Right lobe of liver (tissue), 4 donors: ENCODE measurements at regions not wholly inside any gene's neighbourhood (a gene's known extent, or its start where the extent isn't known, plus 50 kb on each side); places are given as distances from the start of the nearest gene placed in this dataset.

Source experiments
- POLR2A ChIP-seq: fragments of 450-650 bp; IDR thresholded peaks from one replicate; pipeline ENCODE4 v1.6.1; 2017; ENCODE audit warnings: antibody characterized with exemption, mild to moderate bottlenecking
- TF ChIP-seq, protein P1 (sequence below), 4 donors: fragments of 200-600 bp in 3 of 4; fragments of 450-650 bp in 1 of 4; IDR thresholded peaks; one replicate each; pipeline versions ENCODE4 v1.5.1 to v1.8.0; 2016 to 2022; ENCODE audit warnings: antibody characterized with exemption in 4 of 4, mild to moderate bottlenecking in 2 of 4
- donor health status: DM: no; HTN: no; CAD: no.
- donor health status: DM: no; HTN: no; CAD: no.
- donor health status: DM: no; HTN: yes; CAD: no.

DNA sequence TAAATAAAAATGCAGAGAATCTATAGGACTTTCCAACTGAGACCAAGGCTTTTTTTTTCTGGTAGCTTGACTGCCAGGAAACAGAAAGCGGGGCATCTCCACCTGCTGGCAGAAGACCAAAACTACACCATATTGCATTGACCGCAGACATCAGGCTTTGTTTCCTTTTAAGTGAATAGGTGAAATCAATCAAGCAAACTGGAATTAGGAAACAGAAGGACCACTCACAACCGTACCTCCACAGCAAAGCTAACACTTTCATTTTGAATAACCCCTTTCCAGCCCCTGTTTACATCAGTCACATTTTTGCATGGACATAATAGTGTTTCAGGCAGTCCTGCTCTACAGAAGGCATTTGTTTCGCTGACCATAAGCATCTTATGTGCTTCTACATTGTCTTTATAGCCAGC is 218.2 kb downstream of the IDS start:
- TF ChIP-seq, protein P1, sequence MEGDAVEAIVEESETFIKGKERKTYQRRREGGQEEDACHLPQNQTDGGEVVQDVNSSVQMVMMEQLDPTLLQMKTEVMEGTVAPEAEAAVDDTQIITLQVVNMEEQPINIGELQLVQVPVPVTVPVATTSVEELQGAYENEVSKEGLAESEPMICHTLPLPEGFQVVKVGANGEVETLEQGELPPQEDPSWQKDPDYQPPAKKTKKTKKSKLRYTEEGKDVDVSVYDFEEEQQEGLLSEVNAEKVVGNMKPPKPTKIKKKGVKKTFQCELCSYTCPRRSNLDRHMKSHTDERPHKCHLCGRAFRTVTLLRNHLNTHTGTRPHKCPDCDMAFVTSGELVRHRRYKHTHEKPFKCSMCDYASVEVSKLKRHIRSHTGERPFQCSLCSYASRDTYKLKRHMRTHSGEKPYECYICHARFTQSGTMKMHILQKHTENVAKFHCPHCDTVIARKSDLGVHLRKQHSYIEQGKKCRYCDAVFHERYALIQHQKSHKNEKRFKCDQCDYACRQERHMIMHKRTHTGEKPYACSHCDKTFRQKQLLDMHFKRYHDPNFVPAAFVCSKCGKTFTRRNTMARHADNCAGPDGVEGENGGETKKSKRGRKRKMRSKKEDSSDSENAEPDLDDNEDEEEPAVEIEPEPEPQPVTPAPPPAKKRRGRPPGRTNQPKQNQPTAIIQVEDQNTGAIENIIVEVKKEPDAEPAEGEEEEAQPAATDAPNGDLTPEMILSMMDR (IDR thresholded peaks at IDR 0.05), result peak; percentile 49 to 68 (median 61)
- no peak for TF ChIP-seq POLR2A
